ENCODE measurements at regions not wholly inside any gene's neighbourhood (a gene's known extent, or its start where the extent isn't known, plus 50 kb on each side); places are given as distances from the start of the nearest gene placed in this dataset.

DNA sequence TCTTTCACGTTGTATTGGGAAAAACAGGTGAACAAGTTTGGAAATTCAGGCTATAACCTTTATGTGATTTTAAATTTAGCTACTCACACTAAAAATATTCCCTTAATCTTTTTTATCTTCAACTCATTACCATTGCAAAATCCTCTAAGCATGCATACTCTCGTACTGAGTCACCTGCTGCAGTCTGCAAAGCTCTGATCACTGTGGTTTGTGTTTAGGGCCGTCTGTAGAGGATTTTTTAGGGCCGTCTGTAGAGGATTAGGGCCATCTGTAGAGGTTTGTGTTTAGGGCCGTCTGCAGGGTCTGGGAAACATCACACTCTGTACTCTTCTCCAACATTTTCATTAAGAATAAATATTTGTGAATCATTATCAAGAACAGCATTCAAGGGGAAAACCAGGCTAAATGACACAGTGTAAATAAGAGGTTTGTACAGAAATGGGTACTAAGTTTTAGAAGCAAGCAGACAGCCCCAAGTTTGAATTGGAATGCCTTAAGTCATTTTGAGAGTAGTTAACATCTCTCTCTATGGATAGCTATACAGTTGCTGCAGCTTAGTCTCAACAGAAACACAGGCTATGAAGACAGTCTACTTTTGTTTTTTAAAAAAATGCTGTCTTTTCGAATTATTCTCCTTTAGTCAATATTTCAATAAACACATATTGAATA lies 155.0 kb upstream of the TSLP start:
- Mint-ChIP-seq H3K27me3 (ENCODE audit: low read depth) (peaks cover 14% of the 10 kb centered on the region), H3K4me1 (ENCODE audit: low read depth) (no peaks in the 10 kb centered on the region), H3K4me3 (no peak overlapping the region), H3K27ac (no peak overlapping the region), H3K9me3 (no peaks in the 10 kb centered on the region), H3K36me3 (ENCODE audit: low read depth) (no peaks in the 10 kb centered on the region)
- DNase-seq (ENCODE audit: low spot score) = no peak

GRCh38 chr5:110917161-110917875 lies 154.2 kb upstream of the TSLP start:
- Mint-ChIP-seq H3K9me3 (no peaks in the 10 kb centered on the region), H3K4me1 (ENCODE audit: low read depth) (no peaks in the 10 kb centered on the region), H3K27me3 (ENCODE audit: low read depth) (peaks cover 14% of the 10 kb centered on the region), H3K36me3 (ENCODE audit: low read depth) (no peaks in the 10 kb centered on the region), H3K27ac (no peak overlapping the region), H3K4me3 (no peak overlapping the region)
- DNase-seq (ENCODE audit: low spot score) = no peak

DNA sequence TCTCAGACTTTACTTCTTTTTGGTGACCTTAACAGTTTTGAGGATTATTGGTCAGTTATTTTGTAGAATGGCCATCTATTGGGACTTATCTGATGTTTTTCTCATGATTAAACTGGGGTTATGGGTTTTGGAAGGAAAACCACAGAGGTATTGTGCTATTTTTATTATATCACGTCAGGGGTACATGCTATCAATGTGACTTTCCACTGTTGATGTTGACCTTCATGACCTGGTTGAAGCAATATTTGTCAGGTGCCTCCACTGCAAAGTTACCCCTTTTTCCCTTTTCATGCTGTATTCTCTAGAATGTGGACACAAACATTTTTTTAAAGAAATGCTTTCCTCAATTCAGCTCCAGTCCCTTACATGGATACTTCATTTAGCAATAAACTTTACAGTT lies 152.8 kb upstream of the TSLP start:
- no peaks in the 10 kb centered on the region for H3K9me3 Mint-ChIP-seq
- no peak for DNase-seq (ENCODE audit: low spot score)
- no peaks in the 10 kb centered on the region for H3K36me3 Mint-ChIP-seq (ENCODE audit: low read depth)
- H3K27ac Mint-ChIP-seq = no peak overlapping the region
- H3K27me3 Mint-ChIP-seq (ENCODE audit: low read depth) = peaks cover 14% of the 10 kb centered on the region
- H3K4me3 Mint-ChIP-seq = no peak overlapping the region
- no peaks in the 10 kb centered on the region for H3K4me1 Mint-ChIP-seq (ENCODE audit: low read depth)

- H3K9me3 Mint-ChIP-seq = no peaks in the 10 kb centered on the region
- H3K27me3 Mint-ChIP-seq (ENCODE audit: low read depth) = peaks cover 11% of the 10 kb centered on the region
- no peaks in the 10 kb centered on the region for H3K4me1 Mint-ChIP-seq (ENCODE audit: low read depth)
- H3K4me3 Mint-ChIP-seq = no peak overlapping the region
- no peak overlapping the region for H3K27ac Mint-ChIP-seq
- H3K36me3 Mint-ChIP-seq (ENCODE audit: low read depth) = no peaks in the 10 kb centered on the region
- no peak for DNase-seq (ENCODE audit: low spot score)
Measured at GRCh38 chr5:110923971-110924370, 147.5 kb upstream of the TSLP start.

GRCh38 chr5:110925398-110925797 lies 146.1 kb upstream of the TSLP start:
- peaks cover 9% of the 10 kb centered on the region for H3K27me3 Mint-ChIP-seq (ENCODE audit: low read depth)

GRCh38 chr5:110925916-110926315 lies 145.6 kb upstream of the TSLP start:
- no peak for DNase-seq (ENCODE audit: low spot score)
- Mint-ChIP-seq H3K36me3 (ENCODE audit: low read depth) (no peaks in the 10 kb centered on the region), H3K27me3 (ENCODE audit: low read depth) (peaks cover 9% of the 10 kb centered on the region), H3K4me1 (ENCODE audit: low read depth) (no peaks in the 10 kb centered on the region), H3K27ac (no peak overlapping the region), H3K9me3 (no peaks in the 10 kb centered on the region), H3K4me3 (no peak overlapping the region)

More at GRCh38 chr5:110925398-110925797, 146.1 kb upstream of the TSLP start:
- Mint-ChIP-seq H3K27ac (no peak overlapping the region), H3K36me3 (ENCODE audit: low read depth) (no peaks in the 10 kb centered on the region), H3K4me3 (no peak overlapping the region), H3K4me1 (ENCODE audit: low read depth) (no peaks in the 10 kb centered on the region), H3K9me3 (no peaks in the 10 kb centered on the region)
- no peak for DNase-seq (ENCODE audit: low spot score)

GRCh38 chr5:110932755-110933488 lies 138.6 kb upstream of the TSLP start:
- no peak for DNase-seq (ENCODE audit: low spot score)
- H3K4me3 Mint-ChIP-seq = no peak overlapping the region
- peaks cover 10% of the 10 kb centered on the region for H3K27me3 Mint-ChIP-seq (ENCODE audit: low read depth)
- H3K4me1 Mint-ChIP-seq (ENCODE audit: low read depth) = no peaks in the 10 kb centered on the region
- H3K9me3 Mint-ChIP-seq = no peaks in the 10 kb centered on the region
- H3K36me3 Mint-ChIP-seq (ENCODE audit: low read depth) = no peaks in the 10 kb centered on the region
- no peak overlapping the region for H3K27ac Mint-ChIP-seq

DNA sequence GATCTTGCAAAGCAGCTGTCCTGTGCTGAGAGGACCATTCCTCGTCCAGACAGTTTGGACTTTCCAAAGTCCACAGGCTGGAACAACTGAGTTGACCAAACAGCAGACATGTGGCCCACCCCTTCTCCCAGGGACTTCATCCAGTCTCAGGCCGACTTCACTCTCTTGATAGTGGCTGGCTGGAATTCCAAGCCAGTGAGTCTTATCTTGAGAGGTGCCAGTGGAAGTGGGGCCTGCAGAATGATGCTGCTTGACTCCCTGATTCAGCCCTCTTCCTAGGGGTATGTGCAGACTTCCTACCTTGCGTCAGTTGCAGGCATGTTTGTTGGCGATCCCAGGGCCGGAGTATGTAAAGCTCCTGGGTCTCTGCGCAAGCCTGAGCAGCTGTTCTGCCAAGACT lies 131.4 kb upstream of the TSLP start:
- H3K9me3 Mint-ChIP-seq = no peaks in the 10 kb centered on the region
- no peaks in the 10 kb centered on the region for H3K4me1 Mint-ChIP-seq (ENCODE audit: low read depth)
- no peak overlapping the region for H3K4me3 Mint-ChIP-seq
- H3K36me3 Mint-ChIP-seq (ENCODE audit: low read depth) = no peaks in the 10 kb centered on the region
- H3K27ac Mint-ChIP-seq = no peak overlapping the region
- H3K27me3 Mint-ChIP-seq (ENCODE audit: low read depth) = peaks cover 3% of the 10 kb centered on the region
- DNase-seq (ENCODE audit: low spot score) = no peak

DNA sequence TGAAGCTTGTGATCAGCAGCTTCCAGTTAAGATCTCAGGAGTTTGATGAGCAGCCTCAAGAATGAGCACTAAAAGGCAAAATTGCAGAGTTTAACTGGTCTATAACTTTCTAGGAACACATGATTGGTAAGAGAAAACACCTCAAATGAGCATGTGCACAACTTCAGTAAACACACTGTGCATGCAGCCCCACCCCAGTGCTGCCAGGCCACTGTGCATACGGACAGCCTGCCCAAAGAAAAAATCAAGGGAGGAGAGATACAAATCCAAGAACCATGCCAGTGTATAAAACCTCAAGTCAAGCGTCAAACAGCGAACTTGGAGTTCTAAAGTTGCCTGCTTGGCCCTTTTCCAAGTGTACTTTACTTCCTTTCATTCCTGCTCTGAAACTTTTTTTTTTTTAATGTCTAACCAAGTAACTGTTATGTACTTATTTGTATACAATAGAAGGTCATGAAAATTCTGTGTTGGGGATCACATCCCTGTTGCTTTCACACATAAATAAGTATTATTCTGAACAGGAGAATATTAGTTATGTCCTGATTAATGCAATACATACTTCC lies 125.6 kb upstream of the TSLP start:
- Mint-ChIP-seq H3K4me3 (no peak overlapping the region), H3K27me3 (ENCODE audit: low read depth) (no peaks in the 10 kb centered on the region), H3K27ac (no peak overlapping the region), H3K4me1 (ENCODE audit: low read depth) (no peaks in the 10 kb centered on the region), H3K36me3 (ENCODE audit: low read depth) (no peaks in the 10 kb centered on the region), H3K9me3 (no peaks in the 10 kb centered on the region)
- no peak for DNase-seq (ENCODE audit: low spot score)

DNA sequence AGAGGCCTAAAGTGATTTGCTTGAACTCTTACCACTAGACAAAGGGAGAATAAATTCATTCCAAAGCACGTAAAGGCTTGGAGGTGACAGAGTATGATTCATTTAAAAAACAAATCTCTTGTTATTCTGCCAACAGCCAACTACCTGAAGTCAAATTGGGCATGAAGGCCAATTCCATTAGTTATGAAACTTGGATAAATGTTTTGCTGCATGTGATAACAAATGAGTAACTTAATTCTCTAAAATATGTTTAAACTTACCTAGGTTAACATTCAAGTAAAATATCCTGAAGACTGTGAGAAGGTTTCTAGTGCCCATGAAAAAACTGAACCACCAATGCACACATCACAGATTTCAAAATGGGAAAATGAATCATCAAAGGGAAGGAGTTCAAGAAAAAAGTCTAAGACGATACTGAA lies 120.1 kb upstream of the TSLP start:
- no peaks in the 10 kb centered on the region for H3K4me1 Mint-ChIP-seq (ENCODE audit: low read depth)
- no peaks in the 10 kb centered on the region for H3K27me3 Mint-ChIP-seq (ENCODE audit: low read depth)
- H3K36me3 Mint-ChIP-seq (ENCODE audit: low read depth) = no peaks in the 10 kb centered on the region
- H3K4me3 Mint-ChIP-seq = no peak overlapping the region
- no peak for DNase-seq (ENCODE audit: low spot score)
- no peak overlapping the region for H3K27ac Mint-ChIP-seq
- H3K9me3 Mint-ChIP-seq = no peaks in the 10 kb centered on the region

- no peaks in the 10 kb centered on the region for H3K36me3 Mint-ChIP-seq (ENCODE audit: low read depth)
- H3K4me1 Mint-ChIP-seq (ENCODE audit: low read depth) = no peaks in the 10 kb centered on the region
- no peaks in the 10 kb centered on the region for H3K9me3 Mint-ChIP-seq
Measured at GRCh38 chr5:110956280-110956912, 115.1 kb upstream of the TSLP start.

GRCh38 chr5:110956913-110957813 lies 114.3 kb upstream of the TSLP start:
- no peaks in the 10 kb centered on the region for H3K4me1 Mint-ChIP-seq (ENCODE audit: low read depth)
- no peak overlapping the region for H3K27ac Mint-ChIP-seq
- no peak overlapping the region for H3K4me3 Mint-ChIP-seq
- DNase-seq (ENCODE audit: low spot score) = no peak
- H3K36me3 Mint-ChIP-seq (ENCODE audit: low read depth) = no peaks in the 10 kb centered on the region
- no peaks in the 10 kb centered on the region for H3K27me3 Mint-ChIP-seq (ENCODE audit: low read depth)
- no peaks in the 10 kb centered on the region for H3K9me3 Mint-ChIP-seq

More at GRCh38 chr5:110956280-110956912, 115.1 kb upstream of the TSLP start:
- no peak for DNase-seq (ENCODE audit: low spot score)
- Mint-ChIP-seq H3K4me3 (no peak overlapping the region), H3K27ac (no peak overlapping the region), H3K27me3 (ENCODE audit: low read depth) (no peaks in the 10 kb centered on the region)

- H3K4me3 Mint-ChIP-seq = no peak overlapping the region
- no peaks in the 10 kb centered on the region for H3K27me3 Mint-ChIP-seq (ENCODE audit: low read depth)
- no peaks in the 10 kb centered on the region for H3K4me1 Mint-ChIP-seq (ENCODE audit: low read depth)
- no peaks in the 10 kb centered on the region for H3K36me3 Mint-ChIP-seq (ENCODE audit: low read depth)
- H3K9me3 Mint-ChIP-seq = no peaks in the 10 kb centered on the region
- no peak for DNase-seq (ENCODE audit: low spot score)
- H3K27ac Mint-ChIP-seq = no peak overlapping the region
Measured at GRCh38 chr5:110957934-110958333, 113.6 kb upstream of the TSLP start.
